ENCODE measurements at regions not wholly inside any gene's neighbourhood (a gene's known extent, or its start where the extent isn't known, plus 50 kb on each side); places are given as distances from the start of the nearest gene placed in this dataset.

DNA sequence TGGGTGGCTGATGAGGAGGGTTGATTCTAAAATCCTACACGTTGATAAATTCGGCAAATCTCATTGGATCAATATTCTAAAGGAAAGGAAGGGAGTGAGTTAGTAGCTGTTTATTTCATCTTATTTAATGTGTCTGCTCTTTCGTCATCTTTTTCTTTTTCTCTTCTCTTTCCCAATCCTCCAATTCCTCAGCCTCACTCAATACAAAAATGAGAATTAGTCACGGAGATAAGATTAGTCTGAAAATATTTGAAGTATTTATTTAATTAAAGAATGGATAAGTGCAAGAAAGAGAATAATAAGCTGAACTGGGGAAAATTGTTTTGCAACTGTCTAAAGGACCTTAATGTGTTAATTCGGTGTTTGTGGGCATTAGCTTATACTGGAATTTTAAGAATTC is 1095.1 kb downstream of the DTWD2 start:
- TF ChIP-seq POLR2A (IDR thresholded peaks at IDR 0.05): no peak
- TF ChIP-seq, protein P1, sequence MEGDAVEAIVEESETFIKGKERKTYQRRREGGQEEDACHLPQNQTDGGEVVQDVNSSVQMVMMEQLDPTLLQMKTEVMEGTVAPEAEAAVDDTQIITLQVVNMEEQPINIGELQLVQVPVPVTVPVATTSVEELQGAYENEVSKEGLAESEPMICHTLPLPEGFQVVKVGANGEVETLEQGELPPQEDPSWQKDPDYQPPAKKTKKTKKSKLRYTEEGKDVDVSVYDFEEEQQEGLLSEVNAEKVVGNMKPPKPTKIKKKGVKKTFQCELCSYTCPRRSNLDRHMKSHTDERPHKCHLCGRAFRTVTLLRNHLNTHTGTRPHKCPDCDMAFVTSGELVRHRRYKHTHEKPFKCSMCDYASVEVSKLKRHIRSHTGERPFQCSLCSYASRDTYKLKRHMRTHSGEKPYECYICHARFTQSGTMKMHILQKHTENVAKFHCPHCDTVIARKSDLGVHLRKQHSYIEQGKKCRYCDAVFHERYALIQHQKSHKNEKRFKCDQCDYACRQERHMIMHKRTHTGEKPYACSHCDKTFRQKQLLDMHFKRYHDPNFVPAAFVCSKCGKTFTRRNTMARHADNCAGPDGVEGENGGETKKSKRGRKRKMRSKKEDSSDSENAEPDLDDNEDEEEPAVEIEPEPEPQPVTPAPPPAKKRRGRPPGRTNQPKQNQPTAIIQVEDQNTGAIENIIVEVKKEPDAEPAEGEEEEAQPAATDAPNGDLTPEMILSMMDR (IDR thresholded peaks at IDR 0.05): no peak
